Activated naive CD4-positive, alpha-beta T cell treated with anti-CD3 and anti-CD28 coated beads, Interleukin-2, amount 10 ng/mL, durations not matched to agents 7 days and 5 days (primary cell): ENCODE measurements at regions not wholly inside any gene's neighbourhood (a gene's known extent, or its start where the extent isn't known, plus 50 kb on each side); places are given as distances from the start of the nearest gene placed in this dataset.
"Not testable (repeated sequence)": the region's sequence is repeated elsewhere in the genome, so short reads cannot be mapped to it uniquely, and the experiment has no call there.

ENCODE experiments used
- CTCF ChIA-PET: fragments of 350-600 bp; sonication (Branson Sonifier 250); formaldehyde crosslinking; loops from one replicate; lab custom pipeline; 2021; ENCODE audit warnings: antibody characterized with exemption; lab: Charles Lee
- DNase-seq: peaks from one replicate; pipeline ENCODE4 v3.0.0-alpha.2; 2020
- H3K27ac Mint-ChIP-seq: one replicate; pipeline ENCODE4 v1.8.0; 2021; ENCODE audit warnings: mild to moderate bottlenecking, moderate library complexity, mixed read lengths
- H3K27me3 Mint-ChIP-seq: one replicate; pipeline ENCODE4 v1.8.0; 2021; ENCODE audit warnings: mild to moderate bottlenecking, mixed read lengths
- H3K36me3 Mint-ChIP-seq: one replicate; pipeline ENCODE4 v1.8.0; 2021; ENCODE audit warnings: mixed read lengths
- H3K4me1 Mint-ChIP-seq: one replicate; pipeline ENCODE4 v1.8.0; 2021; ENCODE audit warnings: mixed read lengths
- H3K4me3 Mint-ChIP-seq: one replicate; pipeline ENCODE4 v1.8.0; 2021; ENCODE audit warnings: mild to moderate bottlenecking, moderate library complexity, mixed read lengths
- H3K9me3 Mint-ChIP-seq: one replicate; pipeline ENCODE4 v1.8.0; 2021; ENCODE audit warnings: mixed read lengths

DNA sequence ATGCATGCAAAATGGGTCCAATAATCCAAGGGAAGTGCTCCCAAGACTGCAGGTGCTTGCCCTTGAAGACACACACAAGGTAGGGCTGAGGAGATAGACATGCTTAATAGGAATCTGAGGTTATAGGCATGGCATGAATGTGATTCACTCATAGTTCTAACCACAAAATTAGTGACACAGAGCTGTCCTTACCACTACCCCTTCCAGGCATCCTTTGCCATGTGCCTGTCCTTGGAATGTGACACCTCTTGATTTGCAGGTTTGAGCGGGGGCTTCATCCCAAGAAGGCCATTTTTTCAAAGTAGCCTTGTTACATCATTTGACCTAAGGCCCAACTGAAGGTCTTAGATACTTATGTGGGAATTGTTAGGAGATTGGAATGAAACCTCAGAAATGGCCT, 112.5 kb downstream of the CCNG2 start:
- Mint-ChIP-seq H3K4me1 (no peaks in the 10 kb centered on the region), H3K27me3 (no peaks in the 10 kb centered on the region), H3K9me3 (no peaks in the 10 kb centered on the region), H3K4me3 (no peak overlapping the region), H3K27ac (no peak overlapping the region), H3K36me3 (no peaks in the 10 kb centered on the region)
- no peak for DNase-seq
- CTCF ChIA-PET: no interaction called here

DNA sequence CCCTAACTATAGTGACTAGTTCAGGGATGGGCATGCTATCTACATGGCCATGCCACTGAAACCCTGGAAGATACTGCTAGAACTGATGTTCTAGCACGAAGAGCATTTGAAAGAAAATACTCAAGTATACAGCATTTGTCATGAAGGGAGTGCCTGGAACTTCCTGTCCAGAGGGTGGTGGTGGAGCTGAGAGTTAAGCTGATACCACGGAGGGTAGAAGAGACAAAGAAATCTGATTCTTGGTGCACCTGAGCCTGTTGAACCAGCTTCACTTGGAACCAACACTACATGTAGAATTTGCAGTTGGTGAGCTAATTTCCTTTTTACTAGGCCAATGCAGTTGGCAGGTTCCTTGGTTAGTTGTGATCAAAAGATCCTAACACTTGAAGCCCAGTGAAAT, 116.4 kb downstream of the CCNG2 start:
- DNase-seq: no peak
- H3K9me3 Mint-ChIP-seq: no peaks in the 10 kb centered on the region
- peaks cover 4% of the 10 kb centered on the region for H3K27me3 Mint-ChIP-seq
- no peak overlapping the region for H3K4me3 Mint-ChIP-seq
- H3K36me3 Mint-ChIP-seq: no peaks in the 10 kb centered on the region
- CTCF ChIA-PET: interaction anchor here (1.4 kb wide), 1 partner anchor 33 kb away, joined by 4 read pairs; no protein-coding TSS in a partner anchor
- H3K4me1 Mint-ChIP-seq: no peaks in the 10 kb centered on the region
- H3K27ac Mint-ChIP-seq: no peak overlapping the region

DNA sequence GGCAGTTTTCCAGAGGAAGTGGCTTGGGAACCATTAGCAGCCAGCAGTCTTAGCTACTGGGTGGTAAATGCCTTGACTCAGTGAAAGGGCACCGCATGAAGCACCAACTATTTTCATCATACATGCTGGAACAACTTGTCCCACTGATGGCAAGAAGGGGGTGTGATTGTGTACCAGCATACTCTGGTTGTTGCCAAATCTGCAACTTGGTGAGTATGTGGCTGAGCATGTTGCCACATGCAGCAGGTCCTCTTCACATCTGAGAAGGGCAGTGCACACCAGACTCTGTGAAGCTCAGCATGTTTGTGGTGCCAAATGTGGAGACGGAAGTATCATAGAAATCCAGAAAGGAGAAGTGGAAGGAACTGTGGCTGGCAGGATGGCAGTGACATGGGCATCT, 122.1 kb downstream of the CCNG2 start:
- H3K4me3 Mint-ChIP-seq, H3K27me3 Mint-ChIP-seq, H3K4me1 Mint-ChIP-seq, CTCF ChIA-PET, H3K9me3 Mint-ChIP-seq, DNase-seq, H3K27ac Mint-ChIP-seq, H3K36me3 Mint-ChIP-seq: not testable (repeated sequence)

DNA sequence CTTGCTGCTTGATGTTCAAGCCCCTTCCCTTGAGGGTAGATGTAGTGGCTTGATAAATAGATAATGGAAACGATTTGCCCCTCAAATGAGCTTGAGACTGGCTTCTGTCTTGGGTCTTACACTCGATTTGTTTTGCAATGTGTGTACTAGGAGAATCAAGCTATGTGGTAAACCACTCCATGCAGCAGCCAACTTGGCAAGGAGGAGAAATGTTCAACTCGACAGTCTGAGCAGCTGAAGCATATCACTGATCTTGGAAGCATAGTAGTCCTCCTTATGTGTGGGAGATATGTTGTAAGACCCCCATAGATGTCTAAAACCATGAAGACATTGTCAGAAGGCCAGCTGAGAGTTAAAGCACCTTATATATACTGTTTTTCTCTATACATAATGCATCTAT, 125.3 kb downstream of the CCNG2 start:
- no peaks in the 10 kb centered on the region for H3K4me1 Mint-ChIP-seq
- H3K27ac Mint-ChIP-seq: no peak overlapping the region
- no peak overlapping the region for H3K4me3 Mint-ChIP-seq
- no peaks in the 10 kb centered on the region for H3K36me3 Mint-ChIP-seq
- CTCF ChIA-PET: no interaction called here
- DNase-seq: no peak
- H3K27me3 Mint-ChIP-seq: peaks cover 10% of the 10 kb centered on the region
- no peaks in the 10 kb centered on the region for H3K9me3 Mint-ChIP-seq

- H3K27me3 Mint-ChIP-seq: peaks cover 8% of the 10 kb centered on the region
- DNase-seq: no peak
- no peaks in the 10 kb centered on the region for H3K9me3 Mint-ChIP-seq
- no peaks in the 10 kb centered on the region for H3K4me1 Mint-ChIP-seq
- CTCF ChIA-PET: no interaction called here
- H3K27ac Mint-ChIP-seq: no peak overlapping the region
- H3K36me3 Mint-ChIP-seq: no peaks in the 10 kb centered on the region
- H3K4me3 Mint-ChIP-seq: no peak overlapping the region
Measured at GRCh38 chr4:77284036-77284435, 127.0 kb downstream of the CCNG2 start.

GRCh38 chr4:77286906-77287305, 129.9 kb downstream of the CCNG2 start:
- CTCF ChIA-PET: interaction anchor here (1.3 kb wide), 1 partner anchor 15 kb away, joined by 3 read pairs; no protein-coding TSS in a partner anchor
- no peaks in the 10 kb centered on the region for H3K9me3 Mint-ChIP-seq
- H3K36me3 Mint-ChIP-seq: no peaks in the 10 kb centered on the region
- H3K27me3 Mint-ChIP-seq: peaks cover 11% of the 10 kb centered on the region
- no peak overlapping the region for H3K27ac Mint-ChIP-seq
- H3K4me3 Mint-ChIP-seq: no peak overlapping the region
- H3K4me1 Mint-ChIP-seq: no peaks in the 10 kb centered on the region
- DNase-seq: no peak

- CTCF ChIA-PET: interaction anchor here (0.8 kb wide), 1 partner anchor 16 kb away, joined by 3 read pairs; no protein-coding TSS in a partner anchor
- Mint-ChIP-seq H3K27ac (no peak overlapping the region), H3K36me3 (no peaks in the 10 kb centered on the region)
Measured at GRCh38 chr4:77293426-77293825, 136.4 kb downstream of the CCNG2 start.

GRCh38 chr4:77300996-77301395, 144.0 kb downstream of the CCNG2 start:
- CTCF ChIA-PET, H3K9me3 Mint-ChIP-seq, H3K4me3 Mint-ChIP-seq, H3K36me3 Mint-ChIP-seq, H3K27ac Mint-ChIP-seq, H3K27me3 Mint-ChIP-seq: not testable (repeated sequence)
- H3K4me1 Mint-ChIP-seq: peaks cover 17% of the 10 kb centered on the region
- peak; percentile 49 for DNase-seq

More at GRCh38 chr4:77293426-77293825, 136.4 kb downstream of the CCNG2 start:
- H3K27me3 Mint-ChIP-seq: peaks cover 5% of the 10 kb centered on the region
- peaks cover 2% of the 10 kb centered on the region for H3K9me3 Mint-ChIP-seq
- H3K4me1 Mint-ChIP-seq: no peaks in the 10 kb centered on the region
- H3K4me3 Mint-ChIP-seq: no peak overlapping the region
- DNase-seq: no peak

- Mint-ChIP-seq H3K27me3 (peaks cover 6% of the 10 kb centered on the region), H3K27ac (no peak overlapping the region), H3K4me1 (peaks cover 13% of the 10 kb centered on the region), H3K4me3 (no peak overlapping the region), H3K36me3 (no peaks in the 10 kb centered on the region), H3K9me3 (no peaks in the 10 kb centered on the region)
- DNase-seq: no peak
- CTCF ChIA-PET: interaction anchor here (0.8 to 2.1 kb wide), 5 partner anchors 11 to 210 kb away, joined by 3 to 8 read pairs (median 3); no protein-coding TSS in a partner anchor
Measured at GRCh38 chr4:77305766-77306165, 148.8 kb downstream of the CCNG2 start.

DNA sequence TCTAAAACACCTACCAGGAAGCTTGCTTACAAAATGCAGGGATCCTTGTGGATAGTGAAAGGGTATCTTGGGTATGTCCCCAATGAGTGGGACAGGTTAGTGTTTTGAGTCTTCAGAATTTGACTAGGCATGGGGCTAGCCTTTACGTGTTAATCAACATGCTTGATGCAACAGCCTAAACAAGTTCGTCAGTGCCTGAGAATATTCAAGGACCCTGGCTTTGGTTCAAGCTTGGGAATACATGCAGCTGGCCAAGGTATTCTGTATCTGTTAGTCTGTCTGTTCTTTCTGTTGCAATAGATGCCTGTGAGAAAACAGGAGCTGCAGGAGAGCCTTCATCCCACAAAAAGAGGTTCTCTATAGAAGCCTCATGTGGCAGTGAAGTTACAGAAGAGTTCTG, 149.5 kb downstream of the CCNG2 start:
- H3K4me3 Mint-ChIP-seq: no peak overlapping the region
- H3K4me1 Mint-ChIP-seq: peaks cover 7% of the 10 kb centered on the region
- H3K36me3 Mint-ChIP-seq: no peaks in the 10 kb centered on the region
- no peak for DNase-seq
- CTCF ChIA-PET: interaction anchor here (1.4 to 2.1 kb wide), 2 partner anchors 10 to 68 kb away, joined by 3 to 8 read pairs; no protein-coding TSS in a partner anchor
- H3K27me3 Mint-ChIP-seq: no peaks in the 10 kb centered on the region
- H3K9me3 Mint-ChIP-seq: no peaks in the 10 kb centered on the region
- H3K27ac Mint-ChIP-seq: no peak overlapping the region

DNA sequence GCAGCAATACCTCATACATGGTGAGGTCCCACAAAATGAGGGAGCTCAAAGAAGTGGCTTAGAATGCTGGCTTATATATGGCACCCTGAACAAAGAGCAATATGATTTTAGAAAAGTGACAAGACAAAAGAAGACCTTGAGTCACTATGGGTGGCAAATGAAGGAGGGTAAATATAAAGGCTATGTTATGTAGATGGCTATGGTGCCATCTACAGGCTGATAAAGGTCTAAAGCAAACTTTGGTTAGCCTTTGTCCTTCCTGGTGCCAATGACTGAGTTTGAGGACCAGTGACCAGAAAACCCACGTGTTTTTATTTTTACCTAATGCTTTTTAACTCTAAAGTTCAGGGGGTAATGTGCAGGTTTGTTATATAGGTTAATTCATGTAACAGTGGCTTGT, 151.8 kb downstream of the CCNG2 start:
- H3K36me3 Mint-ChIP-seq: no peaks in the 10 kb centered on the region
- no peak overlapping the region for H3K27ac Mint-ChIP-seq
- H3K27me3 Mint-ChIP-seq: peaks cover 5% of the 10 kb centered on the region
- no peak for DNase-seq
- CTCF ChIA-PET: interaction anchor here (1.0 to 2.6 kb wide), 4 partner anchors 17 to 264 kb away, joined by 3 to 9 read pairs (median 4); no protein-coding TSS in a partner anchor
- no peaks in the 10 kb centered on the region for H3K9me3 Mint-ChIP-seq
- no peak overlapping the region for H3K4me3 Mint-ChIP-seq
- H3K4me1 Mint-ChIP-seq: no peaks in the 10 kb centered on the region

GRCh38 chr4:77309496-77309895, 152.5 kb downstream of the CCNG2 start:
- Mint-ChIP-seq H3K27ac (no peak overlapping the region), H3K4me3 (no peak overlapping the region), H3K9me3 (no peaks in the 10 kb centered on the region), H3K4me1 (no peaks in the 10 kb centered on the region), H3K36me3 (no peaks in the 10 kb centered on the region), H3K27me3 (peaks cover 5% of the 10 kb centered on the region)
- no peak for DNase-seq
- CTCF ChIA-PET: interaction anchor here (0.9 to 2.6 kb wide), 3 partner anchors 16 to 71 kb away, joined by 3 to 9 read pairs (median 3); no protein-coding TSS in a partner anchor

DNA sequence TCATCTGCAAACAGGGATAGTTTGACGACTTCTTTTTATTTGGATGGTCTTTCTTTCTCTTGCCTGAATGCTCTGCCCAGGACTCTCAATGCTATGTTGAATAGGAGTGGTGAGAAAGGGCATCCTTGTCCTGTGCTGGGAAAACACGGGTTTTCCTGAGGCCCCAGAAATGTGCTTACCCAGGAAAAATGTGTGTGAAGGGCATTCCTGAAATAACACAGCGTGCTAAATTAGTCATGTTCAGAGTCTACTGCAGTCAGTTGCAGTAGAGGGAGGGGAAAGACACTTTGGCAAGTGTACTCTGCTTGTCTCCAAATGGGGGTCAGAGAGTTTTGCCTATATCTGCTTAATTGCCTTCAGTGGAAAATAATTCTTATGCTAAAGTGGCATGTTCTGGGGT, 153.9 kb downstream of the CCNG2 start:
- Mint-ChIP-seq H3K9me3 (no peaks in the 10 kb centered on the region), H3K27me3 (peaks cover 5% of the 10 kb centered on the region), H3K36me3 (no peaks in the 10 kb centered on the region), H3K27ac (no peak overlapping the region), H3K4me1 (no peaks in the 10 kb centered on the region), H3K4me3 (no peak overlapping the region)
- no peak for DNase-seq
- CTCF ChIA-PET: interaction anchor here (2.6 kb wide), 1 partner anchor 72 kb away, joined by 9 read pairs; no protein-coding TSS in a partner anchor

- peaks cover 5% of the 10 kb centered on the region for H3K27me3 Mint-ChIP-seq
- peaks cover 1% of the 10 kb centered on the region for H3K9me3 Mint-ChIP-seq
- H3K4me1 Mint-ChIP-seq: no peaks in the 10 kb centered on the region
- DNase-seq: no peak
- CTCF ChIA-PET: no interaction called here
- H3K36me3 Mint-ChIP-seq: no peaks in the 10 kb centered on the region
- no peak overlapping the region for H3K4me3 Mint-ChIP-seq
- no peak overlapping the region for H3K27ac Mint-ChIP-seq
Measured at GRCh38 chr4:77314697-77315096, 157.7 kb downstream of the CCNG2 start.

DNA sequence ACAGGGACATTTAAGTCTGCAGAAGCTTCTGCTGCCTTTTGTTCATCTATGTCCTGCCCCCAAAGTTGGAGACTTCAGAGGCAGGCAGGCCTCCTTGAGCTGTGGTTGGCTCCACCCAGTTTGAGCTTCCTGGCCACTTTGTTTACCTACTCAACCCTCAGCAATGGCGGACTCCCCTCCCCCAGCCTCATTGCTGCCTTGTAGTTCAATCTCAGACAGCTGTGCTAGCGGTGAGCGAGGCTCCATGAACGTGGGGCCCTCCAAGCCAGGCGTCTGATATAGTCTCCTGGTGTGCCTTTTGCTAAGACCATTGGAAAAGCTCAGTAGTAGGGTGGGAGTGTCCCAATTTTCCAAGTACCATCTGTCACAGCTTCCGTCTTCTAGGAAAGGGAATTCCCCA, 170.1 kb downstream of the CCNG2 start:
- DNase-seq: no peak
- H3K9me3 Mint-ChIP-seq: no peaks in the 10 kb centered on the region
- no peaks in the 10 kb centered on the region for H3K4me1 Mint-ChIP-seq
- H3K4me3 Mint-ChIP-seq: no peak overlapping the region
- H3K27ac Mint-ChIP-seq: no peak overlapping the region
- peaks cover 8% of the 10 kb centered on the region for H3K27me3 Mint-ChIP-seq
- H3K36me3 Mint-ChIP-seq: no peaks in the 10 kb centered on the region
- CTCF ChIA-PET: interaction anchor here (0.8 kb wide), 1 partner anchor 22 kb away, joined by 3 read pairs; no protein-coding TSS in a partner anchor
